ENCODE measurements at regions not wholly inside any gene's neighbourhood (a gene's known extent, or its start where the extent isn't known, plus 50 kb on each side); places are given as distances from the start of the nearest gene placed in this dataset.

DNA sequence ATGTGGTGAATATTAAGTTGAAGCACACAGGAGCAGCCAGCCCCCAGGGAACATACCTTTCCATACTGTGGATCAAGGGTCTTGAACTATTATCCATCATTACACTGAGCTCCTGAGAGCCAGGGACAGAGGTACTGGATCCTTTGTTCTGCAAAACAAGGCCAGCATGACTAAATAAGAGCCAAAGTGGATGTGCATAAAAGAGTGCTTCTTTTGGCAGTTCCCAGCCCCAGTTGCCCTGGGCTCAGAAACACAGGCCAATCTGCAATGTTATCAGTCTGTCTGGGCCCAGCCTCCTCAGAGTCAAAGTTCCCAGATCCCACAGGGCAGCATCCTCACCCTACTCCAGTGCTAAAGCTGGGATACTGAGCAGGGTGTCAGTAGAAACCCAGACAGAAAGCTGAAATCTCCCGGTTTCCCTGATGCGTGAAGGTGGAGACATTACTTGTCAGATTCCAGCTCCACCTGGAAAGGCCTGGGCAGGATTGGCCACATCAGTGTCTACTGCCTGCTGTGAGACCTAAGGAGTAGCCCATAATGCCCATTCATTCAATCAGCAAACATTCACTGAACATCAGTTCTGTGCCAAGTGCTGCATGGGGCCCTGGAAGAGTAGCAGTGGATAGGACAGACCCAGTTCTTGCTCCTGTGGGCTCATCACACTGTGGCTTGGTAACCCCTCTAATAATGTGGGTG, 342.7 kb downstream of the CXCL12 start:
- H3K9me3 ChIP-seq, result peaks cover 0 to 5% (median 0%) of the 10 kb centered on the region in 3 donors
- no peak for ATAC-seq
- no peaks in the 10 kb centered on the region for H3K36me3 ChIP-seq
- no peak overlapping the region for H3K4me3 ChIP-seq
- no peaks in the 10 kb centered on the region for H3K27me3 ChIP-seq
- no peak overlapping the region for H3K27ac ChIP-seq
- H3K4me1 ChIP-seq, result peaks cover 0 to 37% (median 16%) of the 10 kb centered on the region in 3 donors
- TF ChIP-seq POLR2A (IDR thresholded peaks at IDR 0.05) (no peak), EP300 (IDR thresholded peaks at IDR 0.05) (no peak), POLR2AphosphoS5 (IDR thresholded peaks at IDR 0.05) (no peak)
- TF ChIP-seq, protein P1, sequence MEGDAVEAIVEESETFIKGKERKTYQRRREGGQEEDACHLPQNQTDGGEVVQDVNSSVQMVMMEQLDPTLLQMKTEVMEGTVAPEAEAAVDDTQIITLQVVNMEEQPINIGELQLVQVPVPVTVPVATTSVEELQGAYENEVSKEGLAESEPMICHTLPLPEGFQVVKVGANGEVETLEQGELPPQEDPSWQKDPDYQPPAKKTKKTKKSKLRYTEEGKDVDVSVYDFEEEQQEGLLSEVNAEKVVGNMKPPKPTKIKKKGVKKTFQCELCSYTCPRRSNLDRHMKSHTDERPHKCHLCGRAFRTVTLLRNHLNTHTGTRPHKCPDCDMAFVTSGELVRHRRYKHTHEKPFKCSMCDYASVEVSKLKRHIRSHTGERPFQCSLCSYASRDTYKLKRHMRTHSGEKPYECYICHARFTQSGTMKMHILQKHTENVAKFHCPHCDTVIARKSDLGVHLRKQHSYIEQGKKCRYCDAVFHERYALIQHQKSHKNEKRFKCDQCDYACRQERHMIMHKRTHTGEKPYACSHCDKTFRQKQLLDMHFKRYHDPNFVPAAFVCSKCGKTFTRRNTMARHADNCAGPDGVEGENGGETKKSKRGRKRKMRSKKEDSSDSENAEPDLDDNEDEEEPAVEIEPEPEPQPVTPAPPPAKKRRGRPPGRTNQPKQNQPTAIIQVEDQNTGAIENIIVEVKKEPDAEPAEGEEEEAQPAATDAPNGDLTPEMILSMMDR (IDR thresholded peaks at IDR 0.05), result no peak
- no CpG with 5 or more reads among the region's 2 CpGs for WGBS, 2 donors (ENCODE audit: low coverage in 1 of 2)

DNA sequence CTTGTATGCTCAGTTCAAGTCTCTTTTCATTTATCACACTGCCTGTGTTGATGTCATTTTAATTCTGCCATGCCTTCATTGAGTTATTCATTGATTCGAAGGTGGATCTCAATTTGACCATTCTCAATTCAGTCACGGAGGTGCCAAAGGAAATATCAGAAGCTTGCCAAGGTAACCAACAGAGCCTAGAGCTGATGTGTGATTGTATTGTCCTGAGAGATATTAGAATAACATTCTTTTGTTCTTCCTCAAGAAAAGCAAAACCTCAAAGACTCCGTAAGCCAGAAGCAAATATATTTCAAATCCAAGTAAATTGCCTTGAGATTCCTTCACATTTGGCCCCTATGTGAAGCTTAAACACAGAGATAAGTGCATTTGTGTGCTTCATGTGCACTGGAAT, 345.3 kb downstream of the CXCL12 start:
- WGBS, 2 donors (ENCODE audit: low coverage in 1 of 2), result 46 to 87% methylated on average over 3 of the region's 3 CpGs
- Histone ChIP-seq H3K4me1 (peaks cover 0 to 11% (median 3%) of the 10 kb centered on the region in 3 donors), H3K36me3 (no peaks in the 10 kb centered on the region), H3K27me3 (no peaks in the 10 kb centered on the region), H3K27ac (no peak overlapping the region), H3K9me3 (peaks cover 0 to 5% (median 0%) of the 10 kb centered on the region in 3 donors), H3K4me3 (no peak overlapping the region)
- no peak for ATAC-seq
- TF ChIP-seq, protein P1 (IDR thresholded peaks at IDR 0.05), result no peak
- no peak for TF ChIP-seq POLR2A (IDR thresholded peaks at IDR 0.05)
- TF ChIP-seq EP300 (IDR thresholded peaks at IDR 0.05), result no peak
- TF ChIP-seq POLR2AphosphoS5 (IDR thresholded peaks at IDR 0.05), result no peak

DNA sequence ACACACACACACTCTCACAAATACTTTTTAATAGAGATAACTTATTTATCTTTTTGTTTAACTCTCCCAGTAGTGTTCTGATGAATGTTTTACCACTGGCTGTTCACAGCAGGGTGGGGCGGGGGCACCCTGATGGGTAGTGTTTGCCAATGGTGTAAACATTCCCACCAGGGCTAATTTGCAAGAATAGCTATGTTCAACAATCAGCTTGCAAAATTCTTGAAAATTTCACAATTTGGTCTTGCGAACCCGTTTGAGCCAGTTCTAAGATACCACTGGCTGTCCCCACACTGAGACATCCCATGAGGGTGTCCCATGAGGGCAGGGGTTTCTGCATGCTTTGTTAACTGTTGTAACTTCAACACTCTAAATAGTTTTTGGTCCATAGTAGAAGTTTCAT, 348.5 kb downstream of the CXCL12 start:
- Histone ChIP-seq H3K4me3 (no peak overlapping the region), H3K36me3 (no peaks in the 10 kb centered on the region), H3K27ac (no peak overlapping the region), H3K27me3 (no peaks in the 10 kb centered on the region), H3K4me1 (peaks cover 0 to 5% (median 0%) of the 10 kb centered on the region in 3 donors), H3K9me3 (peaks cover 0 to 5% (median 0%) of the 10 kb centered on the region in 3 donors)
- WGBS, 2 donors (ENCODE audit: low coverage in 1 of 2), result 81 to 96% methylated on average over 3 of the region's 3 CpGs
- no peak for ATAC-seq
- TF ChIP-seq POLR2A (IDR thresholded peaks at IDR 0.05) (no peak), EP300 (IDR thresholded peaks at IDR 0.05) (no peak), POLR2AphosphoS5 (IDR thresholded peaks at IDR 0.05) (no peak)
- TF ChIP-seq, protein P1 (IDR thresholded peaks at IDR 0.05), result no peak

DNA sequence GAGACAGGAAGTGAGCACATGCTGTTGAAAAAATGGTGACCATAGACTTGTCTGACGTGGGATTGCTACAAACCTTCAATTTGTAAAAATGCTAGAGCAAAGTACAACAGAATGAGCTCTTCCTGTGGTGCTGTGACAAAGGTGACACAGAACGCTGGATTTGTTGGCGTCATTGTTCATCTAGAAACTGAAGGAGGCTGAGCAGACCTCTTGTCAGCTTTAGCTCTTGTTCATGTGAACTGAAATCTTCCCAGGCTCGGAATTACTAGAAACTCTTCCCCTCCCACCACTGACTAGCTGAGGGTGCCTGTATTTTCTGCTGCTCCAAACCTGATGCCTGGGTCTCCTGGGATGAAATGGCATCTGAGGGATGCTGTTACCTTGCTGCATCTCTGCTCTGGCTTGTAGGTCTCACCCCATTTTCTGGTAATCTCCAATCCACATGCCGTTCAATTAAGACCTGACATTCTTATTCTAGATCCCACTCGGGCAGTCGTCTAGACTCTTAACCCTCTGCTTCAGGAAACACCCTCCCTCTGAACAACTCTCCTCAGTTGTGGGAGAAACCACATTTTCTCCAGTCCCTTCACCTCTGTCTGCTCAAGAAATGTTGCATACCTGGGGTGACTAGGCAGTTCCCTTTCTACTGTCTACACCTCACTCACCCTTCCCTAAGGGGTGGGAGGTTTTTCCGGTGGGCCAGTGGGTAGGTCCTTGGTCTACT, 349.3 kb downstream of the CXCL12 start:
- WGBS, 2 donors (ENCODE audit: low coverage in 1 of 2), result 79% methylated on average over 6 to 7 of the region's 8 CpGs
- Histone ChIP-seq H3K36me3 (no peaks in the 10 kb centered on the region), H3K4me3 (no peak overlapping the region), H3K9me3 (peaks cover 0 to 2% (median 0%) of the 10 kb centered on the region in 3 donors), H3K27me3 (no peaks in the 10 kb centered on the region), H3K27ac (no peak overlapping the region), H3K4me1 (peaks cover 0 to 13% (median 2%) of the 10 kb centered on the region in 3 donors)
- ATAC-seq, result no peak
- no peak for TF ChIP-seq POLR2AphosphoS5 (IDR thresholded peaks at IDR 0.05)
- TF ChIP-seq, protein P1 (IDR thresholded peaks at IDR 0.05), result no peak
- TF ChIP-seq EP300 (IDR thresholded peaks at IDR 0.05), result no peak
- no peak for TF ChIP-seq POLR2A (IDR thresholded peaks at IDR 0.05)

All from gastroesophageal sphincter (tissue), 4 donors.